ENCODE measurements at regions not wholly inside any gene's neighbourhood (a gene's known extent, or its start where the extent isn't known, plus 50 kb on each side); places are given as distances from the start of the nearest gene placed in this dataset.

DNA sequence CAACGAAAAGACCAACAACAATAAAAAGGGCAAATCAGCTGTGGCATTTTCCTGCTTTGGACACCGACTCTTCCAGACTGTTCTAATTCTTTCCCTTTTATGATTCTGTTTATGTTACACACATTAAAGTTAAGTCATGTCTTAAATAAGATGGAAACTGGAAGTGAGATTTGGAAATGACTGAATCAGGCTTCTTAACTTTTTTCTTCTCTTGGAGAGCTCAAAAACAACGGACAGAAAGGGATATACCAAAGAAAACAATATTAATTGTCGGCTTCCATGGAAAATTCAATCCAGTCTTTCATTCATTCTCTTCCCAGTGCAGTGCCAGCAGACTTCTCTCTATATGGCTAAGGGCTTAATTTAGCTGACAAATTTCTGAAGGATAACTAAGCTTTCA lies 214.9 kb upstream of the DDHD1 start:
- TF ChIP-seq EZH2phosphoT487 (conservative IDR thresholded peaks at IDR 0.05; ENCODE audit: low read length): no peak
- TF ChIP-seq, protein P1, sequence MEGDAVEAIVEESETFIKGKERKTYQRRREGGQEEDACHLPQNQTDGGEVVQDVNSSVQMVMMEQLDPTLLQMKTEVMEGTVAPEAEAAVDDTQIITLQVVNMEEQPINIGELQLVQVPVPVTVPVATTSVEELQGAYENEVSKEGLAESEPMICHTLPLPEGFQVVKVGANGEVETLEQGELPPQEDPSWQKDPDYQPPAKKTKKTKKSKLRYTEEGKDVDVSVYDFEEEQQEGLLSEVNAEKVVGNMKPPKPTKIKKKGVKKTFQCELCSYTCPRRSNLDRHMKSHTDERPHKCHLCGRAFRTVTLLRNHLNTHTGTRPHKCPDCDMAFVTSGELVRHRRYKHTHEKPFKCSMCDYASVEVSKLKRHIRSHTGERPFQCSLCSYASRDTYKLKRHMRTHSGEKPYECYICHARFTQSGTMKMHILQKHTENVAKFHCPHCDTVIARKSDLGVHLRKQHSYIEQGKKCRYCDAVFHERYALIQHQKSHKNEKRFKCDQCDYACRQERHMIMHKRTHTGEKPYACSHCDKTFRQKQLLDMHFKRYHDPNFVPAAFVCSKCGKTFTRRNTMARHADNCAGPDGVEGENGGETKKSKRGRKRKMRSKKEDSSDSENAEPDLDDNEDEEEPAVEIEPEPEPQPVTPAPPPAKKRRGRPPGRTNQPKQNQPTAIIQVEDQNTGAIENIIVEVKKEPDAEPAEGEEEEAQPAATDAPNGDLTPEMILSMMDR (IDR thresholded peaks at IDR 0.05; ENCODE audit: insufficient read depth, low read length, poor library complexity, severe bottlenecking): no peak

Measured in SU-DHL-6 (cell line).